ENCODE measurements at regions not wholly inside any gene's neighbourhood (a gene's known extent, or its start where the extent isn't known, plus 50 kb on each side); places are given as distances from the start of the nearest gene placed in this dataset.

DNA sequence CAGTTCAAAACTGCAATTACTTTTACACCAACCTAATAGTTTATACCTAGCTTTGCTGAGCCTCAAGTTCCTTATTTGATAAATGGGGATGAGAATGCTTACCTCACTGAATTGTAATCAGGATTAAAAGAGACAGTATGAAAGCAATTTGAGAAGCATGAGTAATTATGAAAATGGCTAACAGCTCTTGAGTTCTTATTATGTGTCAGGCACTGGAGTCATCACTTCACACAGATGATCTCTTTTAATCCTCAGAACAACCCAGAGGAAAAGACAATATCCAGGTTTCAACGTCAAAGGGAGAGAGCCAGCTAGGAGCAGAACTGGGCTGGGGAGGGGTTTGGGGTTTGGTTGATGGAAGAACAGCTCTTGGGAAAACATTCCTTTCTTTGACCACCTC lies 221.0 kb upstream of the NWD2 start:
- H3K27ac ChIP-seq (ENCODE audit: low read length): no peak overlapping the region
- no peaks in the 10 kb centered on the region for H3K9me2 ChIP-seq (ENCODE audit: insufficient read depth, low read length)
- no peaks in the 10 kb centered on the region for H4K20me1 ChIP-seq (ENCODE audit: insufficient read depth)
- H3K27me3 ChIP-seq (ENCODE audit: insufficient read depth, low read depth, low read length): no peaks in the 10 kb centered on the region
- H3K79me2 ChIP-seq (replicated peaks; ENCODE audit: insufficient read depth, low read length): no peaks in the 10 kb centered on the region
- no peaks in the 10 kb centered on the region for H3K9me3 ChIP-seq (ENCODE audit: low read length)
- TF ChIP-seq SMC3 (conservative IDR thresholded peaks at IDR 0.05; ENCODE audit: poor library complexity) (no peak), MXI1 (conservative IDR thresholded peaks at IDR 0.05; ENCODE audit: poor library complexity, severe bottlenecking) (no peak), REST (IDR thresholded peaks at IDR 0.05; ENCODE audit: borderline replicate concordance) (no peak), POLR2AphosphoS5 (IDR thresholded peaks at IDR 0.05) (no peak), EP300 (conservative IDR thresholded peaks at IDR 0.05; ENCODE audit: poor library complexity, severe bottlenecking) (no peak), EZH2 (IDR thresholded peaks at IDR 0.05; ENCODE audit: borderline replicate concordance, insufficient read depth, low read length, poor library complexity, severe bottlenecking) (no peak), CTCF (IDR thresholded peaks at IDR 0.05; ENCODE audit: poor library complexity, severe bottlenecking) (no peak), TAF1 (IDR thresholded peaks at IDR 0.05; ENCODE audit: low read depth) (no peak), RAD21 (conservative IDR thresholded peaks at IDR 0.05) (no peak)
- no peak overlapping the region for H2AFZ ChIP-seq (ENCODE audit: low read depth, low read length)
- no peak overlapping the region for H3K9ac ChIP-seq (ENCODE audit: low read length)
- H3F3A ChIP-seq (ENCODE audit: insufficient read depth, low read length, poor library complexity, severe bottlenecking): no peaks in the 10 kb centered on the region
- no peak overlapping the region for H3K4me3 ChIP-seq (ENCODE audit: low read length)
- H3K4me2 ChIP-seq (ENCODE audit: low read length): no peak overlapping the region
- no peaks in the 10 kb centered on the region for H3K36me3 ChIP-seq (ENCODE audit: insufficient read depth, low read length)

DNA sequence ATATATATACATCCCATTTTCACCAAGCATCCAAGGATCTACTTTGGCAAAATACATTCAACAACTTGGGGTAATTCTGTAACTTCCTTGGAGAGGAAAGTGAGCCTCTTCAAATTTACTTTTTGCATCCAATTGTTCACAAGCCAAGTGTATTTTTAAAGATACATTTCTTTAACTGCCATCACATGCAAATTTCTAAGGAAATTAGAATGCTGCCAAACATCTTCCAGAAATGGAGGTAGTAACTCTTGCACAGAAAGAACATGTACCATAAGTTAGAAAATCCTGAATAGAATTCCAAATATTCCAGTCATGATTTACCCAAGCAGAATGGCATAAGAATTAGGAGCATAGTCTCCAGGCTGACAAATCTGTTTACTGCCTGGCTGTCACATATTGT lies 220.5 kb upstream of the NWD2 start:
- H3K79me2 ChIP-seq (replicated peaks; ENCODE audit: insufficient read depth, low read length): no peaks in the 10 kb centered on the region
- no peak overlapping the region for H3K4me2 ChIP-seq (ENCODE audit: low read length)
- H3K9me3 ChIP-seq (ENCODE audit: low read length): no peaks in the 10 kb centered on the region
- no peaks in the 10 kb centered on the region for H4K20me1 ChIP-seq (ENCODE audit: insufficient read depth)
- H3K27ac ChIP-seq (ENCODE audit: low read length): no peak overlapping the region
- H3F3A ChIP-seq (ENCODE audit: insufficient read depth, low read length, poor library complexity, severe bottlenecking): no peaks in the 10 kb centered on the region
- no peaks in the 10 kb centered on the region for H3K9me2 ChIP-seq (ENCODE audit: insufficient read depth, low read length)
- H2AFZ ChIP-seq (ENCODE audit: low read depth, low read length): no peak overlapping the region
- H3K27me3 ChIP-seq (ENCODE audit: insufficient read depth, low read depth, low read length): no peaks in the 10 kb centered on the region
- H3K4me3 ChIP-seq (ENCODE audit: low read length): no peak overlapping the region
- no peaks in the 10 kb centered on the region for H3K36me3 ChIP-seq (ENCODE audit: insufficient read depth, low read length)
- TF ChIP-seq SMC3 (conservative IDR thresholded peaks at IDR 0.05; ENCODE audit: poor library complexity) (no peak), EZH2 (IDR thresholded peaks at IDR 0.05; ENCODE audit: borderline replicate concordance, insufficient read depth, low read length, poor library complexity, severe bottlenecking) (no peak), TAF1 (IDR thresholded peaks at IDR 0.05; ENCODE audit: low read depth) (no peak), EP300 (conservative IDR thresholded peaks at IDR 0.05; ENCODE audit: poor library complexity, severe bottlenecking) (no peak), POLR2AphosphoS5 (IDR thresholded peaks at IDR 0.05) (no peak), MXI1 (conservative IDR thresholded peaks at IDR 0.05; ENCODE audit: poor library complexity, severe bottlenecking) (no peak), RAD21 (conservative IDR thresholded peaks at IDR 0.05) (no peak), REST (IDR thresholded peaks at IDR 0.05; ENCODE audit: borderline replicate concordance) (no peak), CTCF (IDR thresholded peaks at IDR 0.05; ENCODE audit: poor library complexity, severe bottlenecking) (no peak)
- H3K9ac ChIP-seq (ENCODE audit: low read length): no peak overlapping the region

All from neural cell (in vitro differentiated cells).